ENCODE measurements at regions not wholly inside any gene's neighbourhood (a gene's known extent, or its start where the extent isn't known, plus 50 kb on each side); places are given as distances from the start of the nearest gene placed in this dataset.
"Not testable (repeated sequence)": the region's sequence is repeated elsewhere in the genome, so short reads cannot be mapped to it uniquely, and the experiment has no call there.

GRCh38 chrX:40912576-40912975, 172.7 kb upstream of the USP9X start:
- H3K4me3 Mint-ChIP-seq: no peak overlapping the region
- H3K27ac Mint-ChIP-seq: peak overlapping the region in 2 of 6 donors; percentile 39 to 66
- ATAC-seq (ENCODE audit: low read depth in 2 of 2) (no peak), DNase-seq (no peak)
- no peaks in the 10 kb centered on the region for H3K4me1 Mint-ChIP-seq
- H3K27me3 Mint-ChIP-seq: peaks cover 0 to 17% (median 0%) of the 10 kb centered on the region in 3 donors
- no peaks in the 10 kb centered on the region for H3K36me3 Mint-ChIP-seq
- H3K9me3 Mint-ChIP-seq: peaks cover 0 to 8% (median 3%) of the 10 kb centered on the region in 7 donors

GRCh38 chrX:40920351-40920750, 164.9 kb upstream of the USP9X start:
- Mint-ChIP-seq H3K36me3 (peaks cover 0 to 7% of the 10 kb centered on the region in 2 donors), H3K4me1 (peaks cover 4 to 6% (median 5%) of the 10 kb centered on the region in 3 donors), H3K27me3 (peaks cover 0 to 10% (median 0%) of the 10 kb centered on the region in 3 donors), H3K9me3 (peaks cover 0 to 19% (median 6%) of the 10 kb centered on the region in 7 donors), H3K4me3 (no peak overlapping the region), H3K27ac (peak overlapping the region in 1 of 6 donors; percentile 44)
- DNase-seq: no peak
- peak; percentile 49 to 60 for ATAC-seq (ENCODE audit: low read depth in 2 of 2)

- no peak for ATAC-seq (ENCODE audit: low read depth in 2 of 2)
- Mint-ChIP-seq H3K4me3 (no peak overlapping the region), H3K27me3 (peaks cover 0 to 3% (median 0%) of the 10 kb centered on the region in 3 donors), H3K36me3 (peaks cover 5 to 8% of the 10 kb centered on the region in 2 donors), H3K9me3 (peaks cover 2 to 23% (median 6%) of the 10 kb centered on the region in 7 donors), H3K4me1 (peaks cover 4 to 6% (median 5%) of the 10 kb centered on the region in 3 donors), H3K27ac (no peak overlapping the region)
- no peak for DNase-seq
These were observed 162.9 kb upstream of the USP9X start for GRCh38 chrX:40922307-40922706.

GRCh38 chrX:40926739-40927427, 158.4 kb upstream of the USP9X start:
- not testable (repeated sequence) for ATAC-seq (ENCODE audit: low read depth in 2 of 2); H3K4me1 Mint-ChIP-seq; H3K4me3 Mint-ChIP-seq; H3K27ac Mint-ChIP-seq; DNase-seq; H3K27me3 Mint-ChIP-seq
- peaks cover 1 to 34% (median 19%) of the 10 kb centered on the region in 7 donors for H3K9me3 Mint-ChIP-seq
- peaks cover 16 to 24% of the 10 kb centered on the region in 2 donors for H3K36me3 Mint-ChIP-seq

GRCh38 chrX:40928076-40928475, 157.2 kb upstream of the USP9X start:
- Mint-ChIP-seq H3K4me3 (no peak overlapping the region), H3K9me3 (peaks cover 0 to 26% (median 18%) of the 10 kb centered on the region in 7 donors), H3K27ac (no peak overlapping the region), H3K27me3 (peaks cover 0 to 8% (median 0%) of the 10 kb centered on the region in 3 donors), H3K4me1 (peaks cover 3 to 7% (median 6%) of the 10 kb centered on the region in 3 donors), H3K36me3 (peaks cover 16 to 22% of the 10 kb centered on the region in 2 donors)
- DNase-seq: no peak
- no peak for ATAC-seq (ENCODE audit: low read depth in 2 of 2)

- Mint-ChIP-seq H3K9me3 (peaks cover 0 to 27% (median 18%) of the 10 kb centered on the region in 7 donors), H3K27me3 (peaks cover 0 to 8% (median 0%) of the 10 kb centered on the region in 3 donors), H3K36me3 (peaks cover 15 to 22% of the 10 kb centered on the region in 2 donors), H3K4me1 (peaks cover 12 to 16% (median 13%) of the 10 kb centered on the region in 3 donors), H3K4me3 (peak overlapping the region in 3 of 8 donors; percentile 45 to 52 (median 46)), H3K27ac (no peak overlapping the region)
- no peak for DNase-seq
- no peak for ATAC-seq (ENCODE audit: low read depth in 2 of 2)
These were observed 153.3 kb upstream of the USP9X start for GRCh38 chrX:40931921-40932320.

- ATAC-seq (ENCODE audit: low read depth in 2 of 2) (peak in 1 of 2 donors; percentile 21), DNase-seq (no peak)
- H3K27ac Mint-ChIP-seq: peak overlapping the region; percentile 1 to 91 (median 67)
- H3K9me3 Mint-ChIP-seq: peaks cover 0 to 17% (median 9%) of the 10 kb centered on the region in 7 donors
- peaks cover 2 to 12% of the 10 kb centered on the region in 2 donors for H3K36me3 Mint-ChIP-seq
- H3K27me3 Mint-ChIP-seq: no peaks in the 10 kb centered on the region
- H3K4me3 Mint-ChIP-seq: peak overlapping the region; percentile 63 to 88 (median 83)
- H3K4me1 Mint-ChIP-seq: peaks cover 12 to 16% (median 13%) of the 10 kb centered on the region in 3 donors
These were observed 152.0 kb upstream of the USP9X start for GRCh38 chrX:40933132-40933705.

GRCh38 chrX:40933706-40934425, 151.4 kb upstream of the USP9X start:
- ATAC-seq (ENCODE audit: low read depth in 2 of 2) (peak; percentile 35 to 37), DNase-seq (no peak)
- H3K27ac Mint-ChIP-seq: peak overlapping the region in 5 of 6 donors; percentile 1 to 91 (median 81)
- H3K27me3 Mint-ChIP-seq: no peaks in the 10 kb centered on the region
- peaks cover 0 to 11% (median 2%) of the 10 kb centered on the region in 7 donors for H3K9me3 Mint-ChIP-seq
- H3K4me3 Mint-ChIP-seq: peak overlapping the region; percentile 63 to 88 (median 83)
- peaks cover 12 to 16% (median 13%) of the 10 kb centered on the region in 3 donors for H3K4me1 Mint-ChIP-seq
- peaks cover 0 to 7% of the 10 kb centered on the region in 2 donors for H3K36me3 Mint-ChIP-seq

GRCh38 chrX:40936827-40937226, 148.4 kb upstream of the USP9X start:
- Mint-ChIP-seq H3K9me3 (peaks cover 0 to 2% (median 0%) of the 10 kb centered on the region in 7 donors), H3K36me3 (no peaks in the 10 kb centered on the region), H3K4me3 (no peak overlapping the region), H3K27ac (peak overlapping the region in 1 of 6 donors; percentile 80), H3K4me1 (peaks cover 12 to 16% (median 12%) of the 10 kb centered on the region in 3 donors), H3K27me3 (no peaks in the 10 kb centered on the region)
- no peak for ATAC-seq (ENCODE audit: low read depth in 2 of 2)
- DNase-seq: no peak

- Mint-ChIP-seq H3K4me3 (no peak overlapping the region), H3K4me1 (peaks cover 3 to 6% (median 5%) of the 10 kb centered on the region in 3 donors), H3K27me3 (no peaks in the 10 kb centered on the region), H3K36me3 (no peaks in the 10 kb centered on the region), H3K9me3 (peaks cover 0 to 3% (median 0%) of the 10 kb centered on the region in 7 donors), H3K27ac (no peak overlapping the region)
- DNase-seq: no peak
- ATAC-seq (ENCODE audit: low read depth in 2 of 2): no peak
These were observed 146.8 kb upstream of the USP9X start for GRCh38 chrX:40938423-40938822.

GRCh38 chrX:40943093-40943641, 142.1 kb upstream of the USP9X start:
- no peak for ATAC-seq (ENCODE audit: low read depth in 2 of 2)
- DNase-seq: no peak
- no peak overlapping the region for H3K4me3 Mint-ChIP-seq
- no peaks in the 10 kb centered on the region for H3K36me3 Mint-ChIP-seq
- H3K27me3 Mint-ChIP-seq: no peaks in the 10 kb centered on the region
- no peaks in the 10 kb centered on the region for H3K4me1 Mint-ChIP-seq
- H3K9me3 Mint-ChIP-seq: peaks cover 0 to 3% (median 0%) of the 10 kb centered on the region in 7 donors
- no peak overlapping the region for H3K27ac Mint-ChIP-seq

GRCh38 chrX:40945361-40945713, 139.9 kb upstream of the USP9X start:
- Mint-ChIP-seq H3K9me3 (peaks cover 0 to 3% (median 0%) of the 10 kb centered on the region in 7 donors), H3K36me3 (no peaks in the 10 kb centered on the region), H3K27ac (no peak overlapping the region), H3K4me1 (no peaks in the 10 kb centered on the region), H3K4me3 (no peak overlapping the region), H3K27me3 (no peaks in the 10 kb centered on the region)
- no peak for DNase-seq
- ATAC-seq (ENCODE audit: low read depth in 2 of 2): no peak

- Mint-ChIP-seq H3K27me3 (no peaks in the 10 kb centered on the region), H3K9me3 (peaks cover 0 to 3% (median 0%) of the 10 kb centered on the region in 7 donors), H3K4me1 (peaks cover 0 to 5% (median 4%) of the 10 kb centered on the region in 3 donors), H3K36me3 (no peaks in the 10 kb centered on the region), H3K27ac (no peak overlapping the region), H3K4me3 (no peak overlapping the region)
- DNase-seq (no peak), ATAC-seq (ENCODE audit: low read depth in 2 of 2) (no peak)
These were observed 138.0 kb upstream of the USP9X start for GRCh38 chrX:40947276-40947675.
